ENCODE measurements at regions not wholly inside any gene's neighbourhood (a gene's known extent, or its start where the extent isn't known, plus 50 kb on each side); places are given as distances from the start of the nearest gene placed in this dataset.
A peak's percentile ranks its signal among the peaks of the same experiment; 100 is the strongest.

DNA sequence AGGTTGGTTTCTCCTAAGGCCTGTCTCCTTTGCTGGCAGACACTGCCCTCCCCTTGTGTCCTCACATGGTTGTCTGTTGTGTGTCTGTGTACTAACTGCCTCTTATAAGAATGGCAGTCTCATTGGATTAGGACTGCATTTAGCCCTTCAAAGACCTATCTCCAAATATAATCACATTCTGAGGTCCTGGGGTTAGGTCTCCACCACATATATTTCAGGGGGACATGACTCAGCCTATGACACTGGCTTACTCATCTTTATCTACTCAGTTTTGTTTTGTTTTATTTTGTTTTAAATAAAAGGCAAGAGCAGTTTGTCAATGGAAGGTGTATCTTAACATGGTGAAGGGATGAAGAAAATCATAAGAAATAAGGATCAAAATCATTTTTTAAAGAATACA is 894.3 kb downstream of the NLGN4Y start:
- Mint-ChIP-seq H3K36me3 (ENCODE audit: low read depth) (no peaks in the 10 kb centered on the region), H3K27me3 (ENCODE audit: low read depth) (no peaks in the 10 kb centered on the region), H3K4me3 (no peak overlapping the region), H3K4me1 (ENCODE audit: low read depth) (peaks cover under 1% of the 10 kb centered on the region), H3K27ac (no peak overlapping the region), H3K9me3 (ENCODE audit: insufficient read depth) (no peaks in the 10 kb centered on the region)
- POLR2A ChIA-PET: no interaction called here
- CTCF ChIA-PET: no interaction called here
- ATAC-seq (no peak), DNase-seq (no peak)

DNA sequence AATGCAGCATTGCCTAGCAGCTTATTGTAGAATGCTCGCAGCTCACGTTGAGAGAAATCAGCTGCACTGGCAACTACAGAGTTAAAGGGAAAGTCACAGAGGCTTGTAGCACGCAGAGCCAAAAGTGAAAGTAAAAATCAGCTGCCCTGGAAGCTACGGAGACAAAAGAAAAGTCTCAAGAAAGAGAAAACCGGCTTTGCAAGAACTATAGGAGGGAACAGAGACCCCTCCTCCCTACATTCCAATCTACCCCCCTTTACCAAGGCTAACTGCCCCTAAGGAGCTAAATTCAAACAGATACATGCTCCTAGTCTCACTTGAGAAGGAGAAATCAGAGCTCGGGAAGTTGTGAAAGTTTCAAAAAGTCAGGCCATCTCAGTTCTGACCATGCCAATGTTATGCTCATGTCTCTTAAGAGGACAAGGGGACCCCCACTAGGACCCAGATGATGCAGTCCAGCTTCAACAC is 900.4 kb downstream of the NLGN4Y start:
- ATAC-seq (peak; percentile 58), DNase-seq (peak; percentile 46)
- ChIA-PET POLR2A (interaction anchor here (0.6 to 1.1 kb wide), 2 partner anchors 17 to 103 kb away, joined by 3 to 4 read pairs; no protein-coding TSS in a partner anchor), CTCF (interaction anchor here (1.0 kb wide), 1 partner anchor 17 kb away, joined by 3 read pairs; no protein-coding TSS in a partner anchor)
- Mint-ChIP-seq H3K36me3 (ENCODE audit: low read depth) (no peaks in the 10 kb centered on the region), H3K4me3 (peak overlapping the region; percentile 80), H3K27me3 (ENCODE audit: low read depth) (no peaks in the 10 kb centered on the region), H3K9me3 (ENCODE audit: insufficient read depth) (no peaks in the 10 kb centered on the region), H3K4me1 (ENCODE audit: low read depth) (peaks cover 20% of the 10 kb centered on the region), H3K27ac (peak overlapping the region; percentile 95)

DNA sequence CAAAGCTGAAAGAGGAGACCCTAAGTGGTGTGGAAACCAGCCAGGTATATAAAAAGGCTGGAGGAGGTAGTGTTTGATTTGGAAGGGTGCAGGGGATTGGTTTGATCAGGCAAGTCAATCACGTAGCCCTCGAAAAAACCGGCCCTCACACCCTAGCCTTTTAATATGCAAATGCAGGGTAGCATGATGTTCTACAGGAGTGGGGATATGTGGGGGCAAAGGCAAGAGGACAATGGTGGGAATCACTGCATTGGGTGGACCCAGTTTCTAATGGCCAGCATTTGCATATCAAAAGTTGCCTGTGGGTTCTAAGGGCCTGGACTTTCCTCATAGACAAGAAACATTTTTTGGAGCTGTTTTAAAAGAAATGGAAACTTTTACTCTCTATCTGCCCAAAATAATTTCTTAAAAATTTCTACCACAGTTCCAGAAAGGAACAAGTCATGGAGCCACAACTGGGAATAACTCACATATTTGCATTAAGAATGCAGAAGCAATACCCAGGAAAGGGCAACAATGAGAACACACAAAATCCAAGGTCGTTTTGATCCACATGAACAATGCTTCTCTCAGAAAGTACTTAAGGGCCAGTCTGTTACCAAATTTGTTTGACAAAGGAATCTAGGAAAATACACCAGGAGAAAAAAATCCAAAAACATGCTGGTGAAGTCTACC is 915.8 kb downstream of the NLGN4Y start:
- H3K4me3 Mint-ChIP-seq: no peak overlapping the region
- DNase-seq (no peak), ATAC-seq (no peak)
- POLR2A ChIA-PET: no interaction called here
- no peaks in the 10 kb centered on the region for H3K27me3 Mint-ChIP-seq (ENCODE audit: low read depth)
- peaks cover 2% of the 10 kb centered on the region for H3K36me3 Mint-ChIP-seq (ENCODE audit: low read depth)
- CTCF ChIA-PET: interaction anchor here (1.0 kb wide), 1 partner anchor 13 kb away, joined by 3 read pairs; no protein-coding TSS in a partner anchor
- peaks cover 6% of the 10 kb centered on the region for H3K9me3 Mint-ChIP-seq (ENCODE audit: insufficient read depth)
- peaks cover 14% of the 10 kb centered on the region for H3K4me1 Mint-ChIP-seq (ENCODE audit: low read depth)
- no peak overlapping the region for H3K27ac Mint-ChIP-seq

DNA sequence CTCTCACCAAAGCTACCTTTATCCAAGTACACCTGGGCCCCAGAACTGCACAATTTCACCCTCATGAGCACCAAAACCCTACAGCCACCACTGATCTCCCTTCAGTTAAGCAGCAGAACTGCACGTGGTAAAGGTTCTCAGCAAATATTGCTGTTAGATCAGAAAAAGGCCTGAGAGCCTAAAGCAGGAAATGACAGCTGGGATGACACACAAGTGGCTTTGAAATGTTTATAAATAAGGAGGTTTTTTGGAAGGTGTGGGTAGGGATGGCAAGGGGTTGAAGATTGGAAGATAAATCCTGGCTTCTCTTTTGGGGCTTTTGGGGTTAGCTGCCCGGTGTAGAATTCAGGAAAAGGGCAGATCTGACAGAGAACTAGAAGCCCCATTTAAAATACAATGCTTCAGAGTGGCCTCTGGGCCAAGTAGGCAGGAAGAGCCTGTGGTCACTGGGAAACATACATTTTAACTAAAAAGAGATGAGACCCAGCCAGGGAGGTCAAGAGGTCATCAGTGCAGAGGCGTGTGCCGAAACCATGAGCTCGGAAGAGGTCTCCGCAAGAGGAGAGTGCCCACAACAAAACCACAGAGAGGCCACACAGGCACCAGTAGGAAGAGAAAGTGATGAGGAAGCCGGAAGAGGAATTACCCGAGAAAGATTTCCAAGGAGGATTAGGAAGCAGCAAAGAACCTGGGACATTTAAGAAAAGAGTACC is 916.5 kb downstream of the NLGN4Y start:
- Mint-ChIP-seq H3K4me1 (ENCODE audit: low read depth) (peaks cover 14% of the 10 kb centered on the region), H3K36me3 (ENCODE audit: low read depth) (peaks cover 2% of the 10 kb centered on the region), H3K27ac (no peak overlapping the region), H3K4me3 (no peak overlapping the region), H3K27me3 (ENCODE audit: low read depth) (no peaks in the 10 kb centered on the region), H3K9me3 (ENCODE audit: insufficient read depth) (peaks cover 6% of the 10 kb centered on the region)
- DNase-seq (no peak), ATAC-seq (no peak)
- POLR2A ChIA-PET: no interaction called here
- CTCF ChIA-PET: interaction anchor here (1.6 kb wide), 1 partner anchor 16 kb away, joined by 3 read pairs; no protein-coding TSS in a partner anchor

DNA sequence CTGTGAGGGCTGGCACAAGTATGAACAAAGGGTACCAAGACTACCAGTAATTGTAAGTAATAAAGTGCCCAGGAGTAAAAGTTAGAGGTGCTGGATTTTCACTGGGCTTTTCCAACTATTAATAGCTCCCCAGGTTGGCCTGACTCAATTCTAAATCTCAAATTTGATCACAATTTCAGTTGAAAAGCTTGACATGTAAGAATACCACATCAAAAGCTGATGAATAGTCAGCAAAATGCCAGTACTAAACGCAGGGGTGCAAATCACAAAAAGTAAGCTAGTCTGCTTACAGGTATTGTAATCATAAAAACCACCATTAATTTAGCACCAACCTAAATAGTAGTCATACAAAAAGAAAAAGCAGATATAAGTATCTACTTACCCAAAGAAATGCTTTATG is 917.5 kb downstream of the NLGN4Y start:
- Mint-ChIP-seq H3K36me3 (ENCODE audit: low read depth) (peaks cover 2% of the 10 kb centered on the region), H3K4me1 (ENCODE audit: low read depth) (peaks cover 14% of the 10 kb centered on the region), H3K4me3 (no peak overlapping the region), H3K27ac (no peak overlapping the region), H3K27me3 (ENCODE audit: low read depth) (no peaks in the 10 kb centered on the region), H3K9me3 (ENCODE audit: insufficient read depth) (peaks cover 5% of the 10 kb centered on the region)
- ChIA-PET POLR2A (interaction anchor here (0.8 kb wide), 1 partner anchor 17 kb away, joined by 3 read pairs; no protein-coding TSS in a partner anchor), CTCF (interaction anchor here (1.6 kb wide), 1 partner anchor 17 kb away, joined by 3 read pairs; no protein-coding TSS in a partner anchor)
- ATAC-seq (no peak), DNase-seq (no peak)

DNA sequence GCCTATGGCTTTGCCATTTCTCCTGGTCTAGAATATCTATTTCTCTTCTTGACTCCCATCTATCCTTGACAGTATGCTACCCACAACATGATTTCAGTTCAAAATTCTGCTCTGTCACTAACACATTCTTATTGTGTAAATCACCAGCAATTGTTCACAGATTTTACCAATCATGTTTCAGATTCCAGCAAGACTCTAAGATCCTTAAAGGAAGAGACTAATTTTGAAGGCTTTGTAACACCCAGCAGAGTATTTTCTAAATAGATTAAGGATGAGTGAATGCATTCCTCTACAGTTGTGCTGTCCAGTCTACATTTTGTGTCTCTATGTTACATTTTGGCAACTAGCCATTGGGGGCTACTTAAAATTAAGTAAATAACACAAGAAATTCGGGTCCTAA is 921.5 kb downstream of the NLGN4Y start:
- Mint-ChIP-seq H3K27me3 (ENCODE audit: low read depth) (no peaks in the 10 kb centered on the region), H3K9me3 (ENCODE audit: insufficient read depth) (no peaks in the 10 kb centered on the region), H3K27ac (no peak overlapping the region), H3K4me3 (no peak overlapping the region), H3K36me3 (ENCODE audit: low read depth) (no peaks in the 10 kb centered on the region), H3K4me1 (ENCODE audit: low read depth) (peaks cover 7% of the 10 kb centered on the region)
- POLR2A ChIA-PET: no interaction called here
- DNase-seq (no peak), ATAC-seq (no peak)
- CTCF ChIA-PET: no interaction called here

DNA sequence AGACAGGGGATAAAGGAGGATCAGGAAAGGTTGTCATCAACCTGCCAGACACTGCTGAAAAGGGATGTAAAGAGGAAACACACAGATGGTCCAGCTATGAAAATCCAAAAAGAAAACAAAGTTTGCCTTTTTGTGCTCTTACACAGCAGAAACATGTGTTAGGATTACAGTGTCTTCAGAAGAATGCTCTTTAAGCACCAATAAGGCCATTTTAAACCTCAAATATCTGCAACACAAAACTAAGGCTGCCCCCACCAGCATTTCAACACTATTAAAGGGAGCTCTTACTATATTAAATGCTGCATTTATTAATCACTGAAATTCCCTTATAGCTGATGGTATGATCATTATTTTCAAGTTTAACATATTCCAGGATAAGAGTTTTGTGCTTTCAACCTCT is 922.5 kb downstream of the NLGN4Y start:
- no peaks in the 10 kb centered on the region for H3K9me3 Mint-ChIP-seq (ENCODE audit: insufficient read depth)
- ChIA-PET CTCF (no interaction called here), POLR2A (no interaction called here)
- no peak for ATAC-seq
- no peak for DNase-seq
- H3K4me3 Mint-ChIP-seq: no peak overlapping the region
- no peaks in the 10 kb centered on the region for H3K27me3 Mint-ChIP-seq (ENCODE audit: low read depth)
- peaks cover 2% of the 10 kb centered on the region for H3K4me1 Mint-ChIP-seq (ENCODE audit: low read depth)
- no peak overlapping the region for H3K27ac Mint-ChIP-seq
- no peaks in the 10 kb centered on the region for H3K36me3 Mint-ChIP-seq (ENCODE audit: low read depth)

DNA sequence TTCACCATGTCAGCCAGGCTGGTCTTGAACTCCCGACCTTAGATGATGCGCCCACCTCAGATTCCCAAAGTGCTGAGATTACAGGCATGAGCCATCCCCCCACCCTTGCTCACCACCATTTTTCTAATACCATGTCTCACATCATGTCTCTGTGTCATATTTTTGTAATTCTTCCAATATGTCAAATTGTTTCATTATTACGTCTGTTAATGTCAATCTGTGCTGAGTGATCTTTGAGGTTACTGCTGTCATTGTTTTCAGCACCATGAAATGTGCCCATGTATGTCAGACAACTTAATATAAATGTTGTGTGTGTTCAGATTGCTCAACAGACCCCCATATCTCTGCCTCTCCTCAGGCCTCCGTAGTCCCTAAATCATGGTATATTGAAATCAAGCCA is 923.6 kb downstream of the NLGN4Y start:
- Mint-ChIP-seq H3K4me1 (ENCODE audit: low read depth) (no peaks in the 10 kb centered on the region), H3K4me3 (no peak overlapping the region), H3K36me3 (ENCODE audit: low read depth) (no peaks in the 10 kb centered on the region), H3K27me3 (ENCODE audit: low read depth) (no peaks in the 10 kb centered on the region), H3K9me3 (ENCODE audit: insufficient read depth) (no peaks in the 10 kb centered on the region), H3K27ac (no peak overlapping the region)
- ChIA-PET CTCF (no interaction called here), POLR2A (no interaction called here)
- no peak for ATAC-seq
- no peak for DNase-seq

DNA sequence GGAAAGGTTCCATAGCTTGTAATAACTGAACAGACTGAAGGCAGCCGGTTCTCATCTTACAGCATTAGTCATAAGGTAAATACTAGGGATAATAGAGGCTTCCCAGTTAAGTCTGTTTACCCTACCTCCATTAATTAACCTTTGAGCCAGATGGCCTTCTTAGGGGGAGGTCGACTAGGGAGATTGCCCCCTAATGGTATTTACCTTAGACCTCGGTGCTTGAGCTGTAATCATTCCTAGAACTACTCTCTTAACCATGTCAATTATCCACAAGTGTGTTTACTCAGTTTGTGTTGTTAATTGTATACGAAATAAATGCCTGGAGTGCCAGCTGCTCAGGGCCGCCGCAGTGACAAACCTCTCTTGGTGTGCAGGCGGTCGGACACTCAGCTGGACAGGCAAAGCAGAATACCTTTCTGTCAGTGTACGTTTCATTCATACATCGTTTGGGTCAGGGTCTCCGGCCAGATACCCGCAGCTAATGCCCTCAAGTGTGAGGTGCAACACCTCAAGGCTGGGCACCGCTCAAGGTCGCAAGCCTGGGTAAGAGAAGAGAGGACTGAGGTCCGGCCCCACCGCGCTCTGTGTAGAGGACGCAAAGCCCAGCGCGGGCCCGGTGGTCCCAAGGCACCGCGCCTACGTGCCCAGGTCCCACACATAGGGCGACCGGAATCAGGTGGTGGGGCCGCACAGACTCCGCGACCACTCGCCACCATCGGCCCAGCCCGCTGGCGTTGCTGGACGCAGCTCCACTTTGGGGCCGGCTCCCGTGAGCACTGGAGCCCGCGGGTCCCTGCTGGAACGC is 931.0 kb downstream of the NLGN4Y start:
- Mint-ChIP-seq H3K36me3 (ENCODE audit: low read depth) (no peaks in the 10 kb centered on the region), H3K4me1 (ENCODE audit: low read depth) (peaks cover 2% of the 10 kb centered on the region), H3K27me3 (ENCODE audit: low read depth) (no peaks in the 10 kb centered on the region), H3K27ac (no peak overlapping the region), H3K9me3 (ENCODE audit: insufficient read depth) (no peaks in the 10 kb centered on the region), H3K4me3 (peak overlapping the region; percentile 28)
- ATAC-seq: no peak
- POLR2A ChIA-PET: no interaction called here
- CTCF ChIA-PET: no interaction called here
- no peak for DNase-seq

DNA sequence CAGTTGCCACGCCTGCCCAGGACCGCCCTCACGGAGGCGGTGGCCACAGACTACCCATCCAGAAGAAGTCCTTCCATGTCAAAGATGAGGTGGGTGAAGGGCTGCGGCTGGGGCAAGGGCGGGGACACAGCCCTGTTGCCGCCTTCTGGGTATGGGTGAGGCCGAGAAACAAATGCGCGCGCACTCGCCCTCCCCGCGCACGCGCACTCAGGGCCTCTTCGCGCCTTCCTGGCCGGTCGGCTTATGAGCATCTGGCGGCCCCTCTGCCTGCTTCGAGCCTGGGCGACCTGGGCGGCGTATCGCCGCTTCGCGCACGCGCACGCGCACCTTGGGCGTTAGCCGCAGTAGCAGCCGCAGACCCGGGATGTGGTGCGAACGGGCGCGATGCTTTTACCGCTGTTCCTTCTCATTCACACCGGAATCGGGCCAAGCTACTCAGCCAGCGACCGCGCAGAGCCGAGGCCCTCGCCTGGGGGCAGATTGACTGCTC is 931.7 kb downstream of the NLGN4Y start:
- no peaks in the 10 kb centered on the region for H3K9me3 Mint-ChIP-seq (ENCODE audit: insufficient read depth)
- ChIA-PET POLR2A (no interaction called here), CTCF (no interaction called here)
- H3K27me3 Mint-ChIP-seq (ENCODE audit: low read depth): no peaks in the 10 kb centered on the region
- peak; percentile 58 for DNase-seq
- peak overlapping the region; percentile 80 for H3K27ac Mint-ChIP-seq
- ATAC-seq: peak; percentile 86
- peak overlapping the region; percentile 28 for H3K4me3 Mint-ChIP-seq
- peaks cover 2% of the 10 kb centered on the region for H3K4me1 Mint-ChIP-seq (ENCODE audit: low read depth)
- H3K36me3 Mint-ChIP-seq (ENCODE audit: low read depth): no peaks in the 10 kb centered on the region

DNA sequence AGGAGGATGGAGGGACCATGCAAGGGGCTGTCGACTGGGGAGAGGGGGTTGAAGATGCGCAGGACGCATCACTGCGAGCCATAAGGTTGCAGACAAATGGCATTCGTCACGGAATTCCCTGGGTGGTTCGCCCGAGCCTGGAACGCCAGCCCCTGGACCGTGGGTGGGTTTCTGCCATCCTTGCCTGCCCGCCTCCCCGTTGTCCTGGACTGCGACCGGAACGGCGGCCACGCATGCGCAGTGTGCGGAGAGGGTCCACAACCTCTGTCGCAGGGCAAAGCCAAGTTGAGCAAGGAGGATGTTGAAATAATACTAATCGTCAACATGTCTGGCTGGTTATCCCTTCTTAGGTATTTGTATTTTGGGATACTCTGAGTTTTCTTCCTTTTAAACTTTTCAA is 932.2 kb downstream of the NLGN4Y start:
- no peak for ATAC-seq
- no peaks in the 10 kb centered on the region for H3K36me3 Mint-ChIP-seq (ENCODE audit: low read depth)
- peak overlapping the region; percentile 80 for H3K27ac Mint-ChIP-seq
- CTCF ChIA-PET: no interaction called here
- no peaks in the 10 kb centered on the region for H3K27me3 Mint-ChIP-seq (ENCODE audit: low read depth)
- DNase-seq: no peak
- no peaks in the 10 kb centered on the region for H3K9me3 Mint-ChIP-seq (ENCODE audit: insufficient read depth)
- peak overlapping the region; percentile 25 for H3K4me3 Mint-ChIP-seq
- peaks cover 2% of the 10 kb centered on the region for H3K4me1 Mint-ChIP-seq (ENCODE audit: low read depth)
- POLR2A ChIA-PET: no interaction called here

DNA sequence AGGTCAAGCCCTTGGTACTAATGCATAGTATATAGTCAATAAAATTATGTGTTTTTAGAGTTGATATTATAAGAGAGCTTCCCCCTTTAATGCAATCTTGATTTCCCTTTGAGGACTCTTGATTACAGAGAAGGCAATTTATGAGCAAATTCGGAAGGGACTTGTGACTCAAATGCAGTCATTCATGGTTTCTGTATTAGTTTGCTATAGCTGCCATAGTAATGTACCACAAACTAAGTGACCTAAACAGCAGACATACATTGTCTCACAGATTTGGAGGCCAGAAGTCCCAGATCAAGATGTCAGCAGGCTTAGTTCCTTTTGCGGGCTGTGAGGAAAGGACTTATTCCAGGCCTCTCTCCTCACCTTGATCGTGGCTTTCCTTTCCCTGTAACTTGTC is 933.4 kb downstream of the NLGN4Y start:
- ATAC-seq: no peak
- POLR2A ChIA-PET: no interaction called here

More for the DNA sequence above, 933.4 kb downstream of the NLGN4Y start:
- H3K4me3 Mint-ChIP-seq: no peak overlapping the region
- H3K36me3 Mint-ChIP-seq (ENCODE audit: low read depth): no peaks in the 10 kb centered on the region
- H3K4me1 Mint-ChIP-seq (ENCODE audit: low read depth): peaks cover 2% of the 10 kb centered on the region
- no peak for DNase-seq
- H3K27ac Mint-ChIP-seq: no peak overlapping the region
- no peaks in the 10 kb centered on the region for H3K9me3 Mint-ChIP-seq (ENCODE audit: insufficient read depth)
- CTCF ChIA-PET: no interaction called here
- no peaks in the 10 kb centered on the region for H3K27me3 Mint-ChIP-seq (ENCODE audit: low read depth)
